ENCODE measurements at regions not wholly inside any gene's neighbourhood (a gene's known extent, or its start where the extent isn't known, plus 50 kb on each side); places are given as distances from the start of the nearest gene placed in this dataset.
"Not testable (repeated sequence)": the region's sequence is repeated elsewhere in the genome, so short reads cannot be mapped to it uniquely, and the experiment has no call there.

- no peak for DNase-seq (ENCODE audit: low read depth in 3 of 3)
Measured at GRCh38 chr15:87722941-87723691, 533.4 kb downstream of the NTRK3 start.

- no peak for DNase-seq (ENCODE audit: low read depth in 3 of 3)
Measured at GRCh38 chr15:87720235-87720634, 536.3 kb downstream of the NTRK3 start.

- DNase-seq (ENCODE audit: low read depth in 3 of 3) = no peak
Measured at GRCh38 chr15:87716422-87716821, 540.1 kb downstream of the NTRK3 start.

- no peak for DNase-seq (ENCODE audit: low read depth in 3 of 3)
Measured at GRCh38 chr15:87715252-87715651, 541.3 kb downstream of the NTRK3 start.

- no peak for DNase-seq (ENCODE audit: low read depth in 3 of 3)
Measured at GRCh38 chr15:87713475-87713879, 543.1 kb downstream of the NTRK3 start.

GRCh38 chr15:87712211-87712610 is 544.3 kb downstream of the NTRK3 start:
- DNase-seq (ENCODE audit: low read depth in 3 of 3) = no peak

- no peak for DNase-seq (ENCODE audit: low read depth in 3 of 3)
Measured at GRCh38 chr15:87711026-87711425, 545.5 kb downstream of the NTRK3 start.

- no peak for DNase-seq (ENCODE audit: low read depth in 3 of 3)
Measured at GRCh38 chr15:87710406-87710805, 546.1 kb downstream of the NTRK3 start.

- no peak for DNase-seq (ENCODE audit: low read depth in 3 of 3)
Measured at GRCh38 chr15:87707566-87708130, 548.9 kb downstream of the NTRK3 start.

- no peak for DNase-seq (ENCODE audit: low read depth in 3 of 3)
Measured at GRCh38 chr15:87707071-87707470, 549.5 kb downstream of the NTRK3 start.

GRCh38 chr15:87706001-87706400 is 550.5 kb downstream of the NTRK3 start:
- DNase-seq (ENCODE audit: low read depth in 3 of 3) = no peak

- no peak for DNase-seq (ENCODE audit: low read depth in 3 of 3)
Measured at GRCh38 chr15:87704276-87704675, 552.3 kb downstream of the NTRK3 start.

- no peak for DNase-seq (ENCODE audit: low read depth in 3 of 3)
Measured at GRCh38 chr15:87703327-87704111, 553.0 kb downstream of the NTRK3 start.

- DNase-seq (ENCODE audit: low read depth in 3 of 3) = no peak
Measured at GRCh38 chr15:87702270-87702669, 554.3 kb downstream of the NTRK3 start.

GRCh38 chr15:87698467-87698866 is 558.1 kb downstream of the NTRK3 start:
- not testable (repeated sequence) for DNase-seq (ENCODE audit: low read depth in 3 of 3)

GRCh38 chr15:87689716-87690115 is 566.8 kb downstream of the NTRK3 start:
- no peak for DNase-seq (ENCODE audit: low read depth in 3 of 3)

- no peak for DNase-seq (ENCODE audit: low read depth in 3 of 3)
Measured at GRCh38 chr15:87687523-87687870, 569.0 kb downstream of the NTRK3 start.

- no peak for DNase-seq (ENCODE audit: low read depth in 3 of 3)
Measured at GRCh38 chr15:87686841-87687522, 569.6 kb downstream of the NTRK3 start.

GRCh38 chr15:87686339-87686738 is 570.2 kb downstream of the NTRK3 start:
- no peak for DNase-seq (ENCODE audit: low read depth in 3 of 3)

- no peak for DNase-seq (ENCODE audit: low read depth in 3 of 3)
Measured at GRCh38 chr15:87682527-87682926, 574.0 kb downstream of the NTRK3 start.

GRCh38 chr15:87681104-87681503 is 575.4 kb downstream of the NTRK3 start:
- DNase-seq (ENCODE audit: low read depth in 3 of 3) = no peak

GRCh38 chr15:87680208-87680607 is 576.3 kb downstream of the NTRK3 start:
- DNase-seq (ENCODE audit: low read depth in 3 of 3) = no peak

Measured in stimulated activated CD4-positive, alpha-beta T cell treated with anti-CD3 and anti-CD28 coated beads, TNF-alpha, amount 100 ng/mL, for 24 hours (primary cell).